ENCODE measurements at regions not wholly inside any gene's neighbourhood (a gene's known extent, or its start where the extent isn't known, plus 50 kb on each side); places are given as distances from the start of the nearest gene placed in this dataset.

GRCh38 chr1:29646161-29646775 is 409.9 kb downstream of the PTPRU start:
- no TSS peak for BruUV-seq (replicated peaks)
- no peak for TF ChIP-seq SRF (IDR thresholded peaks at IDR 0.05; ENCODE audit: low read depth)
- no peak for TF ChIP-seq ELF1 (IDR thresholded peaks at IDR 0.05; ENCODE audit: borderline replicate concordance, low read depth)
- no peak for TF ChIP-seq CBX3 (IDR thresholded peaks at IDR 0.05; ENCODE audit: low read depth)
- no peak for TF ChIP-seq SP1 (IDR thresholded peaks at IDR 0.05; ENCODE audit: low read depth)
- no peak for TF ChIP-seq SIN3A (IDR thresholded peaks at IDR 0.05; ENCODE audit: low read depth)
- no peak for TF ChIP-seq TCF7L2 (IDR thresholded peaks at IDR 0.05; ENCODE audit: borderline replicate concordance, extremely low read depth, insufficient read depth, insufficient read length)
- no peak for TF ChIP-seq YY1 (IDR thresholded peaks at IDR 0.05; ENCODE audit: extremely low read depth, insufficient replicate concordance, low read depth, low read length)
- no peak for TF ChIP-seq EGR1 (IDR thresholded peaks at IDR 0.05; ENCODE audit: low read depth)
- TF ChIP-seq JUND (IDR thresholded peaks at IDR 0.05) = no peak
- Histone ChIP-seq H3K9me3 (ENCODE audit: control insufficient read depth in 1 of 2, insufficient read depth in 1 of 2, low read depth in 1 of 2, low read length in 2 of 2) (no peaks in the 10 kb centered on the region), H2AFZ (ENCODE audit: low read depth, low read length, poor library complexity, severe bottlenecking) (no peak overlapping the region), H3K4me2 (ENCODE audit: low read length) (no peak overlapping the region), H3K4me1 (ENCODE audit: control insufficient read depth in 1 of 2, insufficient read depth in 2 of 2, low read length in 2 of 2) (peaks cover 3 to 15% of the 10 kb centered on the region in 2 experiments; a peak in 2 of 4 replicates), H4K20me1 (ENCODE audit: insufficient read depth) (no peaks in the 10 kb centered on the region), H3K9ac (ENCODE audit: low read length) (no peak overlapping the region), H3K27me3 (ENCODE audit: insufficient read depth, low read length) (no peaks in the 10 kb centered on the region), H3K79me2 (ENCODE audit: insufficient read depth, low read length) (no peaks in the 10 kb centered on the region), H3K27ac (ENCODE audit: low read depth, low read length) (no peak overlapping the region), H3K4me3 (replicated peaks in 1 of 2; ENCODE audit: low read depth in 1 of 2, low read length in 2 of 2) (no peak overlapping the region), H3K36me3 (ENCODE audit: control insufficient read depth in 1 of 2, insufficient read depth in 2 of 2, low read length in 2 of 2) (no peaks in the 10 kb centered on the region), H3K9me2 (ENCODE audit: insufficient read depth) (no peaks in the 10 kb centered on the region)
- intact Hi-C loops (cut with micrococcal nuclease) = no loop called here
- POLR2A ChIA-PET = no interaction called here
- RAD21 ChIA-PET (ENCODE audit: low non-redundant PET in 1 of 2, low total read pairs in 2 of 2, uncharacterized antibody in 2 of 2, unreplicated experiment in 2 of 2) = no interaction called here
- CTCF ChIA-PET = no interaction called here
- no peak for ATAC-seq
- no peak for DNase-seq (ENCODE audit: low read depth, low spot score)

- H3K27me3 ChIP-seq (ENCODE audit: insufficient read depth, low read length) = no peaks in the 10 kb centered on the region
- no peak overlapping the region for H3K4me3 ChIP-seq (replicated peaks in 1 of 2; ENCODE audit: low read depth in 1 of 2, low read length in 2 of 2)
- peaks cover 4 to 22% of the 10 kb centered on the region in 2 experiments for H3K4me1 ChIP-seq (ENCODE audit: control insufficient read depth in 1 of 2, insufficient read depth in 2 of 2, low read length in 2 of 2)
- H3K9me3 ChIP-seq (ENCODE audit: control insufficient read depth in 1 of 2, insufficient read depth in 1 of 2, low read depth in 1 of 2, low read length in 2 of 2) = no peaks in the 10 kb centered on the region
- no peaks in the 10 kb centered on the region for H4K20me1 ChIP-seq (ENCODE audit: insufficient read depth)
- no peak overlapping the region for H2AFZ ChIP-seq (ENCODE audit: low read depth, low read length, poor library complexity, severe bottlenecking)
- H3K9me2 ChIP-seq (ENCODE audit: insufficient read depth) = no peaks in the 10 kb centered on the region
- H3K9ac ChIP-seq (ENCODE audit: low read length) = no peak overlapping the region
- intact Hi-C loops (cut with micrococcal nuclease) = no loop called here
- ATAC-seq (no peak), DNase-seq (ENCODE audit: low read depth, low spot score) (no peak)
- H3K27ac ChIP-seq (ENCODE audit: low read depth, low read length) = no peak overlapping the region
- RAD21 ChIA-PET (ENCODE audit: low non-redundant PET in 1 of 2, low total read pairs in 2 of 2, uncharacterized antibody in 2 of 2, unreplicated experiment in 2 of 2) = no interaction called here
- POLR2A ChIA-PET = no interaction called here
- no peaks in the 10 kb centered on the region for H3K79me2 ChIP-seq (ENCODE audit: insufficient read depth, low read length)
- CTCF ChIA-PET = interaction anchor here (0.6 kb wide), 1 partner anchor 194 kb away, joined by 4 read pairs; no protein-coding TSS in a partner anchor
- H3K36me3 ChIP-seq (ENCODE audit: control insufficient read depth in 1 of 2, insufficient read depth in 2 of 2, low read length in 2 of 2) = no peaks in the 10 kb centered on the region
- no TSS peak for BruUV-seq (replicated peaks)
- no peak overlapping the region for H3K4me2 ChIP-seq (ENCODE audit: low read length)
- TF ChIP-seq POLR2A (IDR thresholded peaks at IDR 0.05; ENCODE audit: borderline replicate concordance, extremely low read depth, insufficient read depth, insufficient read length) = no peak
- no peak for TF ChIP-seq JUND (IDR thresholded peaks at IDR 0.05)
- TF ChIP-seq REST (IDR thresholded peaks at IDR 0.05; ENCODE audit: low read depth) = no peak
- TF ChIP-seq MAX (IDR thresholded peaks at IDR 0.05) = no peak
- no peak for TF ChIP-seq RAD21 (IDR thresholded peaks at IDR 0.05; ENCODE audit: low read depth)
- no peak for TF ChIP-seq CTCF (IDR thresholded peaks at IDR 0.05 in 2 of 3, conservative IDR thresholded peaks at IDR 0.05 in 1 of 3; ENCODE audit: borderline replicate concordance in 1 of 3, insufficient read depth in 1 of 3, low read depth in 2 of 3, low read length in 2 of 3)
- TF ChIP-seq FOSL1 (IDR thresholded peaks at IDR 0.05; ENCODE audit: low read depth) = no peak
These were observed 409.3 kb downstream of the PTPRU start for GRCh38 chr1:29645586-29645985.

All from HCT116 (cell line).